Breast epithelium (tissue), 4 donors: ENCODE measurements at regions not wholly inside any gene's neighbourhood (a gene's known extent, or its start where the extent isn't known, plus 50 kb on each side); places are given as distances from the start of the nearest gene placed in this dataset.

Source experiments
- DNase-seq, 2 donors: peaks; one replicate each; pipeline ENCODE4 v3.0.0-alpha.2; 2019; ENCODE audit warnings: low spot score in 2 of 2
- H3K27ac ChIP-seq, 2 donors: fragments of 200-600 bp; sonication (generic) in 1 of 2; one replicate each; pipeline ENCODE4 v1.5.1; 2016 to 2019; ENCODE audit warnings: mild to moderate bottlenecking in 1 of 2
- H3K27me3 ChIP-seq, 2 donors: fragments of 200-600 bp; sonication (generic) in 1 of 2; one replicate each; pipeline versions ENCODE4 v1.5.1 to v1.6.0; 2017 to 2019; ENCODE audit warnings: control low read depth in 1 of 2, mild to moderate bottlenecking in 1 of 2
- H3K36me3 ChIP-seq: fragments of 200-600 bp; one replicate; pipeline ENCODE4 v1.5.1; 2019
- H3K4me1 ChIP-seq, 2 donors: fragments of 200-600 bp; sonication (generic); one replicate each; pipeline ENCODE4 v1.5.1; 2016 to 2019; ENCODE audit warnings: control low read depth in 1 of 2
- H3K4me3 ChIP-seq, 3 donors: fragments of 200-600 bp; sonication (generic); 1 replicate in 2 of 3; 2 replicates in 1 of 3; pipeline ENCODE4 v1.5.1; 2016 to 2019; ENCODE audit warnings: mild to moderate bottlenecking in 3 of 3, moderate library complexity in 2 of 3
- H3K9me3 ChIP-seq, 2 donors: fragments of 200-600 bp; sonication (generic) in 1 of 2; one replicate each; pipeline ENCODE4 v1.5.1; 2016 to 2019; ENCODE audit warnings: control low read depth in 1 of 2
- POLR2A ChIP-seq: fragments of 450-650 bp; IDR thresholded peaks from one replicate; pipeline ENCODE4 v1.6.1; 2016; ENCODE audit warnings: antibody characterized with exemption, mild to moderate bottlenecking, moderate library complexity
- POLR2AphosphoS5 ChIP-seq, 3 donors: sonication (generic); formaldehyde crosslinking; IDR thresholded peaks; one replicate each; pipeline ENCODE4 v1.6.1; 2017; ENCODE audit warnings: antibody characterized with exemption in 3 of 3
- intact Hi-C: fragments of 100-400 bp; cut with DNase I; formaldehyde crosslinking; loops from one replicate; pipeline ENCODE4 v1.15.1; 2023; ENCODE audit warnings: low total_unique reads
- TF ChIP-seq, protein P1 (sequence below), 3 donors: fragments of 450-650 bp; IDR thresholded peaks; one replicate each; pipeline ENCODE4 v1.5.1; 2016 to 2017; ENCODE audit warnings: antibody characterized with exemption in 3 of 3, mild to moderate bottlenecking in 3 of 3, moderate library complexity in 3 of 3

- no peak for DNase-seq
- Histone ChIP-seq H3K9me3 (no peaks in the 10 kb centered on the region), H3K27me3 (no peaks in the 10 kb centered on the region), H3K4me3 (no peak overlapping the region), H3K36me3 (no peaks in the 10 kb centered on the region), H3K4me1 (no peaks in the 10 kb centered on the region), H3K27ac (no peak overlapping the region)
- TF ChIP-seq, protein P1, sequence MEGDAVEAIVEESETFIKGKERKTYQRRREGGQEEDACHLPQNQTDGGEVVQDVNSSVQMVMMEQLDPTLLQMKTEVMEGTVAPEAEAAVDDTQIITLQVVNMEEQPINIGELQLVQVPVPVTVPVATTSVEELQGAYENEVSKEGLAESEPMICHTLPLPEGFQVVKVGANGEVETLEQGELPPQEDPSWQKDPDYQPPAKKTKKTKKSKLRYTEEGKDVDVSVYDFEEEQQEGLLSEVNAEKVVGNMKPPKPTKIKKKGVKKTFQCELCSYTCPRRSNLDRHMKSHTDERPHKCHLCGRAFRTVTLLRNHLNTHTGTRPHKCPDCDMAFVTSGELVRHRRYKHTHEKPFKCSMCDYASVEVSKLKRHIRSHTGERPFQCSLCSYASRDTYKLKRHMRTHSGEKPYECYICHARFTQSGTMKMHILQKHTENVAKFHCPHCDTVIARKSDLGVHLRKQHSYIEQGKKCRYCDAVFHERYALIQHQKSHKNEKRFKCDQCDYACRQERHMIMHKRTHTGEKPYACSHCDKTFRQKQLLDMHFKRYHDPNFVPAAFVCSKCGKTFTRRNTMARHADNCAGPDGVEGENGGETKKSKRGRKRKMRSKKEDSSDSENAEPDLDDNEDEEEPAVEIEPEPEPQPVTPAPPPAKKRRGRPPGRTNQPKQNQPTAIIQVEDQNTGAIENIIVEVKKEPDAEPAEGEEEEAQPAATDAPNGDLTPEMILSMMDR (IDR thresholded peaks at IDR 0.05) = no peak
- TF ChIP-seq POLR2AphosphoS5 (IDR thresholded peaks at IDR 0.05) = no peak
- no peak for TF ChIP-seq POLR2A
- intact Hi-C loops = loop anchor here (10.0 kb wide), 1 partner anchor 185 kb away; no protein-coding TSS in a partner anchor
Measured at GRCh38 chr11:123299721-123300120, 104.7 kb upstream of the CLMP start.

- Histone ChIP-seq H3K9me3 (no peaks in the 10 kb centered on the region), H3K36me3 (no peaks in the 10 kb centered on the region), H3K4me1 (no peaks in the 10 kb centered on the region), H3K27me3 (no peaks in the 10 kb centered on the region), H3K4me3 (no peak overlapping the region), H3K27ac (no peak overlapping the region)
- intact Hi-C loops = loop anchor here (10.0 kb wide), 1 partner anchor 186 kb away; no protein-coding TSS in a partner anchor
- DNase-seq = no peak
- TF ChIP-seq POLR2AphosphoS5 (IDR thresholded peaks at IDR 0.05) (no peak), POLR2A (no peak)
- TF ChIP-seq, protein P1 (IDR thresholded peaks at IDR 0.05) = no peak
Measured at GRCh38 chr11:123298488-123299447, 103.7 kb upstream of the CLMP start.

DNA sequence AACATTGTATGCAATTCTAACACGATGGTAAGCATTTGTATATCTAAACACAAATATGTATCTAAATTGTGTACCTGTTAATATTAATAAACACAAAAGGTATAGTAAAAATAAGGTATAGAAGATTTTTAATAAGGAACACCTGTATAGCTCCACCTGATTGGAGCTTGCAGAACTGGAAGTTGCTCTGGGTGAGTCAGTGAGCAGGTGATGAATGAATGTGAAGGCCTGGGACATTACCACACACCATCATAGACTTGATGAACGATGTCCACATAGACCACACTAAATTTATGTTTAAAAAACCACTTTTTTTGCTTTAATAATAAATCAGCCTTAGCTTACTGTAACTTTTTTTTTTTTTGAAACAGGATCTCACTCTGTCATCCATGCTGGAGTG is 97.6 kb upstream of the CLMP start:
- intact Hi-C loops = loop anchor here (10.0 kb wide), 1 partner anchor 192 kb away; no protein-coding TSS in a partner anchor
- TF ChIP-seq, protein P1 (IDR thresholded peaks at IDR 0.05) = no peak
- TF ChIP-seq POLR2A (no peak), POLR2AphosphoS5 (IDR thresholded peaks at IDR 0.05) (no peak)
- H3K27me3 ChIP-seq = no peaks in the 10 kb centered on the region
- H3K4me3 ChIP-seq = no peak overlapping the region
- no peak overlapping the region for H3K27ac ChIP-seq
- H3K4me1 ChIP-seq = no peaks in the 10 kb centered on the region
- DNase-seq = no peak
- no peaks in the 10 kb centered on the region for H3K9me3 ChIP-seq
- no peaks in the 10 kb centered on the region for H3K36me3 ChIP-seq

GRCh38 chr11:123291201-123291869 is 96.3 kb upstream of the CLMP start:
- Histone ChIP-seq H3K9me3 (no peaks in the 10 kb centered on the region), H3K36me3 (no peaks in the 10 kb centered on the region), H3K4me1 (no peaks in the 10 kb centered on the region), H3K4me3 (no peak overlapping the region), H3K27ac (no peak overlapping the region), H3K27me3 (no peaks in the 10 kb centered on the region)
- no peak for TF ChIP-seq POLR2A
- TF ChIP-seq, protein P1 (IDR thresholded peaks at IDR 0.05) = no peak
- TF ChIP-seq POLR2AphosphoS5 (IDR thresholded peaks at IDR 0.05) = no peak
- no peak for DNase-seq
- intact Hi-C loops = loop anchor here (10.0 kb wide), 1 partner anchor 193 kb away; no protein-coding TSS in a partner anchor

GRCh38 chr11:123286761-123287160 is 91.7 kb upstream of the CLMP start:
- Histone ChIP-seq H3K27ac (no peak overlapping the region), H3K36me3 (no peaks in the 10 kb centered on the region), H3K27me3 (no peaks in the 10 kb centered on the region), H3K4me3 (no peak overlapping the region), H3K9me3 (no peaks in the 10 kb centered on the region), H3K4me1 (no peaks in the 10 kb centered on the region)
- no peak for TF ChIP-seq POLR2AphosphoS5 (IDR thresholded peaks at IDR 0.05)
- TF ChIP-seq, protein P1 (IDR thresholded peaks at IDR 0.05) = no peak
- TF ChIP-seq POLR2A = no peak
- intact Hi-C loops = no loop called here
- no peak for DNase-seq
